Ishikawa (cell line): ENCODE measurements at regions not wholly inside any gene's neighbourhood (a gene's known extent, or its start where the extent isn't known, plus 50 kb on each side); places are given as distances from the start of the nearest gene placed in this dataset.

Source experiments
- EGR1 ChIP-seq: IDR thresholded peaks from 2 replicates; pipeline ENCODE4 v1.6.1; 2012
- EP300 ChIP-seq: IDR thresholded peaks from 2 replicates; pipeline ENCODE4 v1.6.1; 2012; ENCODE audit warnings: borderline replicate concordance
- RAD21 ChIP-seq: IDR thresholded peaks from 2 replicates; pipeline ENCODE4 v1.6.1; 2012; ENCODE audit warnings: low read depth
- TF ChIP-seq, protein P1 (sequence below): IDR thresholded peaks from 2 replicates; pipeline ENCODE4 v1.6.1; 2012; ENCODE audit warnings: low read depth, mild to moderate bottlenecking
- TF ChIP-seq, protein P2 (sequence below): IDR thresholded peaks from 2 replicates; pipeline ENCODE4 v1.6.1; 2012

DNA sequence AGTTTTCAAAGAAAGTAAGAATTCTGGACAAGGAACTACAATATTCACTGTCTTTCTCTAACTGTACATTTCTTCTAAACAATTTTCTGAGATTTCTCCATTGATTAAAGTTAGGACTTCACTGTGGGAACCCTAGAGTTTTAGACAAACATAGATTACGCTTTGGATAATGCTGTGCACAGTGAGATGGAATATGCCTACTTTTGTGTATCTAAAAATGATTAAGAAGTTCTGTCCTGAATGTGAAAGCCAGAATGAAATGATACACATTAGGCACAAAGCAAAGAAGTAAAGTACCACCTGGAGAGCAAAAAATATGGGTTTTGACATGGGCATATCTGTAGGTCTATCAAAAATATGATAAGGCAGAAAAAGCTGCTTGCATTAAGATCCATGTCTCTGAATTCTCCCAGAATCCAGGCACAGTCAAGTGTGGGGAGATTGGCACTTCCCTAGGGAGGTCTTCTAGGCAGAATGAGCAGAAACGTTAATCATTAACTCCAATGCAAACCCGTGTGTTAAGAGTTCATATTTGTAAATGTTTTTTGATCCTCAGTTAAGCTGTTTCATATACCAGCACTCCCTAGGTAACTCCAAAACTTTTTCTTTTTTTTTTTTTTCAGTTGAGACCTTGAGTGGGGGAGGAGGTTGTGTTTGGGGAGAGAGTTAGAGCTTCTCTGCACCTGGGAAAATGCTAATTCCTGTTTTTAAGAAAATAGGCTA, 467.1 kb downstream of the LMO4 start:
- no peak for TF ChIP-seq EP300
- TF ChIP-seq, protein P1, sequence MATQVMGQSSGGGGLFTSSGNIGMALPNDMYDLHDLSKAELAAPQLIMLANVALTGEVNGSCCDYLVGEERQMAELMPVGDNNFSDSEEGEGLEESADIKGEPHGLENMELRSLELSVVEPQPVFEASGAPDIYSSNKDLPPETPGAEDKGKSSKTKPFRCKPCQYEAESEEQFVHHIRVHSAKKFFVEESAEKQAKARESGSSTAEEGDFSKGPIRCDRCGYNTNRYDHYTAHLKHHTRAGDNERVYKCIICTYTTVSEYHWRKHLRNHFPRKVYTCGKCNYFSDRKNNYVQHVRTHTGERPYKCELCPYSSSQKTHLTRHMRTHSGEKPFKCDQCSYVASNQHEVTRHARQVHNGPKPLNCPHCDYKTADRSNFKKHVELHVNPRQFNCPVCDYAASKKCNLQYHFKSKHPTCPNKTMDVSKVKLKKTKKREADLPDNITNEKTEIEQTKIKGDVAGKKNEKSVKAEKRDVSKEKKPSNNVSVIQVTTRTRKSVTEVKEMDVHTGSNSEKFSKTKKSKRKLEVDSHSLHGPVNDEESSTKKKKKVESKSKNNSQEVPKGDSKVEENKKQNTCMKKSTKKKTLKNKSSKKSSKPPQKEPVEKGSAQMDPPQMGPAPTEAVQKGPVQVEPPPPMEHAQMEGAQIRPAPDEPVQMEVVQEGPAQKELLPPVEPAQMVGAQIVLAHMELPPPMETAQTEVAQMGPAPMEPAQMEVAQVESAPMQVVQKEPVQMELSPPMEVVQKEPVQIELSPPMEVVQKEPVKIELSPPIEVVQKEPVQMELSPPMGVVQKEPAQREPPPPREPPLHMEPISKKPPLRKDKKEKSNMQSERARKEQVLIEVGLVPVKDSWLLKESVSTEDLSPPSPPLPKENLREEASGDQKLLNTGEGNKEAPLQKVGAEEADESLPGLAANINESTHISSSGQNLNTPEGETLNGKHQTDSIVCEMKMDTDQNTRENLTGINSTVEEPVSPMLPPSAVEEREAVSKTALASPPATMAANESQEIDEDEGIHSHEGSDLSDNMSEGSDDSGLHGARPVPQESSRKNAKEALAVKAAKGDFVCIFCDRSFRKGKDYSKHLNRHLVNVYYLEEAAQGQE: no peak
- no peak for TF ChIP-seq EGR1
- no peak for TF ChIP-seq RAD21
- TF ChIP-seq, protein P2, sequence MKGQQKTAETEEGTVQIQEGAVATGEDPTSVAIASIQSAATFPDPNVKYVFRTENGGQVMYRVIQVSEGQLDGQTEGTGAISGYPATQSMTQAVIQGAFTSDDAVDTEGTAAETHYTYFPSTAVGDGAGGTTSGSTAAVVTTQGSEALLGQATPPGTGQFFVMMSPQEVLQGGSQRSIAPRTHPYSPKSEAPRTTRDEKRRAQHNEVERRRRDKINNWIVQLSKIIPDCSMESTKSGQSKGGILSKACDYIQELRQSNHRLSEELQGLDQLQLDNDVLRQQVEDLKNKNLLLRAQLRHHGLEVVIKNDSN: no peak
